Activated CD4-positive, alpha-beta T cell treated with anti-CD3 and anti-CD28 coated beads, Interleukin-2, amount 10 ng/mL, durations not matched to agents 24 days and 14 days (primary cell): ENCODE measurements at regions not wholly inside any gene's neighbourhood (a gene's known extent, or its start where the extent isn't known, plus 50 kb on each side); places are given as distances from the start of the nearest gene placed in this dataset.
A peak's percentile ranks its signal among the peaks of the same experiment; 100 is the strongest.
"Not testable (repeated sequence)": the region's sequence is repeated elsewhere in the genome, so short reads cannot be mapped to it uniquely, and the experiment has no call there.

Source experiments
- DNase-seq: peaks from one replicate; pipeline ENCODE4 v3.0.0; 2022
- H3K27ac Mint-ChIP-seq: one replicate; pipeline ENCODE4 v1.8.0; 2022; ENCODE audit warnings: mild to moderate bottlenecking, mixed read lengths
- H3K27me3 Mint-ChIP-seq: one replicate; pipeline ENCODE4 v1.8.0; 2022; ENCODE audit warnings: mixed read lengths
- H3K36me3 Mint-ChIP-seq: one replicate; pipeline ENCODE4 v1.8.0; 2022; ENCODE audit warnings: low read depth, mild to moderate bottlenecking, mixed read lengths
- H3K4me1 Mint-ChIP-seq: one replicate; pipeline ENCODE4 v1.8.0; 2021; ENCODE audit warnings: mixed read lengths
- H3K4me3 Mint-ChIP-seq: one replicate; pipeline ENCODE4 v1.8.0; 2022; ENCODE audit warnings: mild to moderate bottlenecking, moderate library complexity, mixed read lengths
- H3K9me3 Mint-ChIP-seq: one replicate; pipeline ENCODE4 v1.8.0; 2021; ENCODE audit warnings: mixed read lengths
- intact Hi-C: fragments of 100-400 bp; cut with micrococcal nuclease; formaldehyde crosslinking; loops from one replicate; pipeline ENCODE4 v1.15.1; 2023

GRCh38 chr1:232340446-232340845 lies 289.5 kb downstream of the SIPA1L2 start:
- Mint-ChIP-seq H3K27me3 (peaks cover 13% of the 10 kb centered on the region), H3K27ac (no peak overlapping the region), H3K4me1 (peaks cover 4% of the 10 kb centered on the region), H3K4me3 (no peak overlapping the region), H3K36me3 (no peaks in the 10 kb centered on the region), H3K9me3 (peaks cover 13% of the 10 kb centered on the region)
- intact Hi-C loops: no loop called here
- no peak for DNase-seq

- no peak overlapping the region for H3K4me3 Mint-ChIP-seq
- H3K36me3 Mint-ChIP-seq: no peaks in the 10 kb centered on the region
- H3K4me1 Mint-ChIP-seq: peaks cover 12% of the 10 kb centered on the region
- peaks cover 17% of the 10 kb centered on the region for H3K9me3 Mint-ChIP-seq
- DNase-seq: no peak
- no peak overlapping the region for H3K27ac Mint-ChIP-seq
- peaks cover 13% of the 10 kb centered on the region for H3K27me3 Mint-ChIP-seq
- intact Hi-C loops: no loop called here
Measured at GRCh38 chr1:232339073-232339472, 290.9 kb downstream of the SIPA1L2 start.

- H3K4me1 Mint-ChIP-seq: peaks cover 12% of the 10 kb centered on the region
- H3K36me3 Mint-ChIP-seq: no peaks in the 10 kb centered on the region
- peaks cover 9% of the 10 kb centered on the region for H3K9me3 Mint-ChIP-seq
- no peak for DNase-seq
- no peak overlapping the region for H3K27ac Mint-ChIP-seq
- H3K4me3 Mint-ChIP-seq: no peak overlapping the region
- intact Hi-C loops: no loop called here
- peaks cover 11% of the 10 kb centered on the region for H3K27me3 Mint-ChIP-seq
Measured at GRCh38 chr1:232335741-232336293, 294.1 kb downstream of the SIPA1L2 start.

- Mint-ChIP-seq H3K27ac (no peak overlapping the region), H3K36me3 (no peaks in the 10 kb centered on the region), H3K4me3 (peak overlapping the region; percentile 30), H3K27me3 (peaks cover 7% of the 10 kb centered on the region), H3K9me3 (peaks cover 9% of the 10 kb centered on the region), H3K4me1 (peaks cover 12% of the 10 kb centered on the region)
- peak; percentile 68 for DNase-seq
- intact Hi-C loops: no loop called here
Measured at GRCh38 chr1:232335261-232335660, 294.7 kb downstream of the SIPA1L2 start.

GRCh38 chr1:232334811-232335210 lies 295.1 kb downstream of the SIPA1L2 start:
- intact Hi-C loops: no loop called here
- peaks cover 7% of the 10 kb centered on the region for H3K27me3 Mint-ChIP-seq

DNA sequence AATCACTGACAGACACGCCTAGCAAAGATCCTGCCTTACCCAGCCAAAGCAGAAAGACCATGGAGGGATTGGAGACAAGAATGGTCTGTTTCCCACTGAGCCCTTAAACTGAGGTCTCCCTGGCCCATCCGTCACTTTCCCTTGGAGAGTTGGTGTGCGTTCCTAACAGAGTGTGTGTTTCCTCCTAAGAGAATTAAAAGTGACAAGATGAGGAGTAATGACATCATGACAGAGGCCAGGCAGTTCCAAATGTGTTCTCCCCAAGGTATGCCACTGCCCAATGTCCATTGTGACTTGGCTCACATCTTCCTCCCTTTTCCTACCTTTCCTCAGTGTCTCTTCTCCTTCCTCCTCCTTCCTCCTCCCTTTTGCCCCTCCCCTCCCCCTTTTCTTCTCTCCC lies 295.7 kb downstream of the SIPA1L2 start:
- Mint-ChIP-seq H3K9me3 (peaks cover 9% of the 10 kb centered on the region), H3K4me3 (no peak overlapping the region), H3K27ac (no peak overlapping the region), H3K4me1 (peaks cover 12% of the 10 kb centered on the region), H3K27me3 (peaks cover 6% of the 10 kb centered on the region), H3K36me3 (no peaks in the 10 kb centered on the region)
- intact Hi-C loops: no loop called here
- no peak for DNase-seq

More at GRCh38 chr1:232334811-232335210, 295.1 kb downstream of the SIPA1L2 start:
- Mint-ChIP-seq H3K36me3 (no peaks in the 10 kb centered on the region), H3K4me3 (no peak overlapping the region), H3K4me1 (peaks cover 12% of the 10 kb centered on the region), H3K9me3 (peaks cover 9% of the 10 kb centered on the region), H3K27ac (no peak overlapping the region)
- DNase-seq: no peak

GRCh38 chr1:232333419-232333767 lies 296.5 kb downstream of the SIPA1L2 start:
- DNase-seq: no peak
- Mint-ChIP-seq H3K4me1 (peaks cover 12% of the 10 kb centered on the region), H3K4me3 (no peak overlapping the region), H3K27ac (no peak overlapping the region), H3K9me3 (peaks cover 9% of the 10 kb centered on the region), H3K27me3 (peaks cover 4% of the 10 kb centered on the region), H3K36me3 (no peaks in the 10 kb centered on the region)
- intact Hi-C loops: no loop called here

DNA sequence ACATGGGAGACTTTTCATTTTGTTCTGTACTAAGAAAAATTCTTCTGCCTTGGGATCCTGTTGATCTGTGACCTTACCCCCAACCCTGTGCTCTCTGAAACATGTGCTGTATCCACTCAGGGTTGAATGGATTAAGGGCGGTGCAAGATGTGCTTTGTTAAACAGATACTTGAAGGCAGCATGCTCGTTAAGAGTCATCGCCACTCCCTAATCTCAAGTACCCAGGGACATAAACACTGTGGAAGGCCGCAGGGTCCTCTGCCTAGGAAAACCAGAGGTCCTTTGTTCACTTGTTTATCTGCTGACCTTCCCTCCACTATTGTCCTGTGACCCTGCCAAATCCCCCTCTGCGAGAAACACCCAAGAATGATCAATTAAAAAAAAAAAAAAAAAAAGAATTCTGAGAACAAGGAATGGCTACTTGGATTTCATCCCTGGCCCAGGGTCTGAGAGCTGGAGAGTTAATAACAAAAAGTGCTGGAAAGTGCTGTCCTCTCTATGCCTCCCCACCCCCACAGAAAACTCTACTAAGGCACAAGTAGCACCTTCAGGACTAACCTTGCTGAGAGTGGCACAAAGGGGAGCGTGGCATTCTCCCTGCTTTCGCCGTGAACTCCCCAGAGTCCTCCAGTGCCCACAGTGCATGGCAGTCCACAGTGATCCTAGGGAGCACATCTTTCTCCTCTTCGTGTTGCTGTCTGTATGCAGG lies 297.1 kb downstream of the SIPA1L2 start:
- H3K4me3 Mint-ChIP-seq, intact Hi-C loops: not testable (repeated sequence)

DNA sequence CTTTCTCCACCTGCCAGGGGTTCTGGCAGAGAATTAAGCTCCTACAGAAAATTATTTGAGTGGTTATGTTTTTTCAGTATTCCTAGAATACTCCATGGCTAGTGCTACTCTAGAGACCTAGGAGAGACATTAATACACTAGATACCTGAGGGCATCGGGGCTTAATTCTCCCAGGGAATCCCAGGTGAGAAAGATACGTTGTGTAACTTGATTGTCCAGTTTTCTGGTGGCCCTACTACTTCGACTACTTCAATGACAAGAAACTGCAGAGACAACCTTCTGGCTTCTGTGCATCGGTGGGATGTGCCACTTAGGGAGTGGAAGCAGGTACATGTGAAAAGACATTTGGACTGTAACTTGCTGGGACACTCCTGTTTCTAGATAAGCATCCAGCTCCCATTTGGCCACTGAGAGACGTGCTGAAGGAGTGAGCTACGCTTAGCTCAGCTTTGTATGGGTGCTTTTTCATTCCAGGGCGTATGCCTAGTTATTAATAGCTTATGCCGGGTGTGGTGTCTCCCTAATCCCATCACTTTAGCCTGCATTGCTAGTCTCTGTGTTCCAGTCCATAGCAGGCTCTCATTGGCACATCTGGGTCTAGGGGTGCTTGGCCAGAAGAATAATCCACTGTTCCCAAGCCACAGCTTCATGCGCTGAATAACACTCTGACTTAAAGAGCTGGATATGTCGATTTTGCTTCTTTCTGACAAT lies 300.7 kb downstream of the SIPA1L2 start:
- no peak overlapping the region for H3K27ac Mint-ChIP-seq
- no peaks in the 10 kb centered on the region for H3K27me3 Mint-ChIP-seq
- peaks cover 2% of the 10 kb centered on the region for H3K9me3 Mint-ChIP-seq
- H3K4me1 Mint-ChIP-seq: no peaks in the 10 kb centered on the region
- DNase-seq: no peak
- intact Hi-C loops: no loop called here
- no peaks in the 10 kb centered on the region for H3K36me3 Mint-ChIP-seq
- H3K4me3 Mint-ChIP-seq: no peak overlapping the region

More for the DNA sequence above, 297.1 kb downstream of the SIPA1L2 start:
- not testable (repeated sequence) for H3K36me3 Mint-ChIP-seq, H3K27me3 Mint-ChIP-seq, DNase-seq, H3K9me3 Mint-ChIP-seq, H3K27ac Mint-ChIP-seq
- H3K4me1 Mint-ChIP-seq: peaks cover 12% of the 10 kb centered on the region

DNA sequence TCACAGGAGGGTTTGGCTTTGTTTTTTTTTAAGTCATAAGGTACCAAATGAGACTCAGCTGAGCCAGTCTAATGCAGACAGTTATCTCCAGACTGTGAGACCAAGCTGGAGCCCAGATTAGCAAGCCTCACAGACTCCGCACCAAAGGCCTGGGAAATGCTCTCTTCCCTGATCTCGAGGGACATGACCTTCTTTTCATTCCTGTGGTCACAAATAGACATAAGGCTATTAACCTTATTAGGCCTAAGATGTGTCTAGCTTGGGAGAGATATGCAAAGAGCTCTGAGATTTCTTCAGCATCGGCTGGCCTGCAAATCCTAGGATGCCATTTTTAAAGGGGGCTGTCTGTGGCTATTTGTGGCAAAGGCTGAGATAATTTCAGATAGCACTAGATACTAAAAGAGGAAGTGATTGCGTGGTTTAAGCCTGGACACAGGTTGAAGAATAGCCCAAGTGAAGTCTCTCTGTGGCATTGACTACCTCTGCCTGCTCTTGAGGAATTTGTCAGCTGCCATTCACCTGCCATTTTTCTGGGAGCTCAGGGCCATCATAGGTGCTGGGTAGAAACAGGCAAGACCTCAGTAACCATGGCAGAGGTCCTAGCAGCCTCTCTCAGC lies 301.3 kb downstream of the SIPA1L2 start:
- H3K36me3 Mint-ChIP-seq: no peaks in the 10 kb centered on the region
- intact Hi-C loops: no loop called here
- no peaks in the 10 kb centered on the region for H3K4me1 Mint-ChIP-seq
- H3K9me3 Mint-ChIP-seq: no peaks in the 10 kb centered on the region
- H3K27ac Mint-ChIP-seq: no peak overlapping the region
- no peak overlapping the region for H3K4me3 Mint-ChIP-seq
- H3K27me3 Mint-ChIP-seq: no peaks in the 10 kb centered on the region
- DNase-seq: no peak

DNA sequence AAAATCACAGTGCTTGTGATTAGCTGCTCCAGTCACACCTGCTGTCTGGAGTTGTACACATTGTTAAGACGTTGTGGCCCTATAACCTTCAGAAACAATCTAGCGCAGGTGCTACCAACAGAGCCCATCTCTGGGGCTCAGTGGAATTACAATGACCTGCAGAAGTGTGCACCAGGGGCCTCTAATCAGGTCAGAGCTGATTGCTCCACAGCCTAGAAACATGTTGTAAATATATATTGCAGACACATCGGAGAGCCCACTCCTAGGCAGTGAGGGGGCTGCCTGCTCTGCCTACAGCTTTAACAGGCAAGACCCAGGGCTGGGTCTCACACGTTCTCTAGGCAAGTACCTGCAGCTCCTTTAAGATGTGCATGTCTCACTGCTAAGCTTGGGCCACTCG lies 302.0 kb downstream of the SIPA1L2 start:
- H3K27ac Mint-ChIP-seq: no peak overlapping the region
- H3K4me3 Mint-ChIP-seq: no peak overlapping the region
- H3K36me3 Mint-ChIP-seq: no peaks in the 10 kb centered on the region
- intact Hi-C loops: no loop called here
- DNase-seq: no peak
- H3K4me1 Mint-ChIP-seq: no peaks in the 10 kb centered on the region
- no peaks in the 10 kb centered on the region for H3K9me3 Mint-ChIP-seq
- H3K27me3 Mint-ChIP-seq: peaks cover 2% of the 10 kb centered on the region

DNA sequence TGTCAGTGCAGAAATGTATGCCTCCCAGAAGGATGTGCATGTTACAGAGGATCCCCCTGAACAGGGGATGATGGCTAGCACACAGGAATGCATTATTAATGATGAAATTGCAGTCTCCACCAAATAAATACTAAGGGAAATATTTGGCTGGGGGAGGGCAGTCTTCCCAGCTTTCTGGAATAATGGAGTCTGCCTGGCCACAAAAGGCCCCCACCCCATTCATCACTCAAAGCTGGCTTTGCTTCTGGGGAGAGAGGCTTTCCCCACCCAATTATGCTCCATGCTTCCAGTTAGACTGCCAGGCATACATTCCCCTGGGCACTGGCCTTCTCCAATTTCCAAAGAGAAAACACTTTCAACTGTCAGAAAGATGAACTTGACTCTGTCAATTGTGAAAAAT lies 302.7 kb downstream of the SIPA1L2 start:
- Mint-ChIP-seq H3K27ac (no peak overlapping the region), H3K4me1 (no peaks in the 10 kb centered on the region), H3K4me3 (no peak overlapping the region), H3K27me3 (peaks cover 2% of the 10 kb centered on the region), H3K9me3 (no peaks in the 10 kb centered on the region), H3K36me3 (no peaks in the 10 kb centered on the region)
- no peak for DNase-seq
- intact Hi-C loops: no loop called here

DNA sequence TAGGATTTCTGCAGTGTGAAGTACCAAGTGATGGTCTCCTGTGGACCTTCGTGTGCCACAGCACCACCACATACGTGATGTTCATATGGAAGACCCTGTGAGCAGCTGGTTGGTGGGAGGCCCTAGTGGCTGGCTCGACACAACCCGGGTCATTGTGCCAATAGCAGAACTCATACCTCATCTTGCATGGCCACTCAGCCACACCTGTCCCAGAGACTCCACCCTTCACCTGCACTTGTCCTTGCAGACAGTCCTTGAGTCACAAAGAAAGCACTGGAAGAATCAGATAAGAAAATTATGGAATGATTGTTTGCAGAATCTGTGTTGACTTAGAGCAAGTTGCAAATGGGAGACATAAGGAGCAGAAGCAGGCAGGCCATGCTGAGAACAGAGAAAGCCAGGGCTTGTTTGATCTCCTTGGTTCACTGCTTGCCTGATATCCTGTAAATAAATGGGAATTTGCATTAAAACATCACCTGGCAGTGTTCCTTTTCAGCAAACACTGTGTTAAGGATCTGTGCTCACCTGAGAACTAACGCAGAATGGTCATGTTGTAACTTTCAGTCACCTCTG lies 307.7 kb downstream of the SIPA1L2 start:
- intact Hi-C loops: no loop called here
- no peak overlapping the region for H3K4me3 Mint-ChIP-seq
- no peaks in the 10 kb centered on the region for H3K9me3 Mint-ChIP-seq
- H3K27me3 Mint-ChIP-seq: peaks cover 5% of the 10 kb centered on the region
- H3K27ac Mint-ChIP-seq: no peak overlapping the region
- no peaks in the 10 kb centered on the region for H3K36me3 Mint-ChIP-seq
- no peaks in the 10 kb centered on the region for H3K4me1 Mint-ChIP-seq
- no peak for DNase-seq
